ENCODE measurements at regions not wholly inside any gene's neighbourhood (a gene's known extent, or its start where the extent isn't known, plus 50 kb on each side); places are given as distances from the start of the nearest gene placed in this dataset.

DNA sequence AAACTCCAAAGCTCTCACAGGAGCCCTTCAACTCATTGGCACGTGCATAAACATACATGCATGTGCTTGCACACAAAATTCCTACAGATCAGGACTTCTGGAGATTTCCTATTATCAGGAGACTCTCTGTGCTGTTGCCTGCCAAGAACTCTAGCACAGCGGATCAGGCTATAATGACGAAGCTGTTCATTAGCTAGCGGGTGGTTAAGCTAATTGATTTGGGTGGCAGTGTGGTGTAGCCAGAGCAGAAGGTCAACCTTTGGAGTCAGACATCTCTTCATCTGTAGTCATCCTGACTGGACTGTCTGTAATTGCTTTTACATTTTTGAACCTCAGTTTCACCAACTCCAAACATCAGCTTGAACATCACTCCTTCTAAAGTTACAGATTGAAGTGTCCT lies 69.0 kb downstream of the KIF2B start:
- no peaks in the 10 kb centered on the region for H3K4me1 ChIP-seq
- intact Hi-C loops (cut with DNase I; ENCODE audit: low total_unique reads), result no loop called here
- TF ChIP-seq POLR2AphosphoS5 (IDR thresholded peaks at IDR 0.05) (no peak), EP300 (IDR thresholded peaks at IDR 0.05) (no peak), CTCF (IDR thresholded peaks at IDR 0.05) (no peak), POLR2A (IDR thresholded peaks at IDR 0.05) (no peak)
- peaks cover 0 to 8% (median 0%) of the 10 kb centered on the region in 4 donors for H3K9me3 ChIP-seq
- no peak overlapping the region for H3K4me3 ChIP-seq
- no peak for DNase-seq
- no peaks in the 10 kb centered on the region for H3K36me3 ChIP-seq
- 80 to 85% (median 84%) methylated on average over 4 of the region's 4 CpGs for WGBS, 5 donors
- no peaks in the 10 kb centered on the region for H3K27me3 ChIP-seq
- H3K27ac ChIP-seq, result no peak overlapping the region

GRCh38 chr17:53892222-53892621 lies 69.5 kb downstream of the KIF2B start:
- WGBS, 5 donors, result 91 to 98% (median 93%) methylated on average over 3 of the region's 3 CpGs
- intact Hi-C loops (cut with DNase I; ENCODE audit: low total_unique reads), result no loop called here
- no peak for TF ChIP-seq POLR2AphosphoS5 (IDR thresholded peaks at IDR 0.05)
- TF ChIP-seq POLR2A (IDR thresholded peaks at IDR 0.05), result no peak
- no peak for TF ChIP-seq EP300 (IDR thresholded peaks at IDR 0.05)
- no peak for TF ChIP-seq CTCF (IDR thresholded peaks at IDR 0.05)
- H3K4me1 ChIP-seq, result no peaks in the 10 kb centered on the region
- peaks cover 0 to 7% (median 0%) of the 10 kb centered on the region in 4 donors for H3K9me3 ChIP-seq
- H3K27me3 ChIP-seq, result no peaks in the 10 kb centered on the region
- no peak overlapping the region for H3K27ac ChIP-seq
- no peaks in the 10 kb centered on the region for H3K36me3 ChIP-seq
- no peak for DNase-seq
- no peak overlapping the region for H3K4me3 ChIP-seq

DNA sequence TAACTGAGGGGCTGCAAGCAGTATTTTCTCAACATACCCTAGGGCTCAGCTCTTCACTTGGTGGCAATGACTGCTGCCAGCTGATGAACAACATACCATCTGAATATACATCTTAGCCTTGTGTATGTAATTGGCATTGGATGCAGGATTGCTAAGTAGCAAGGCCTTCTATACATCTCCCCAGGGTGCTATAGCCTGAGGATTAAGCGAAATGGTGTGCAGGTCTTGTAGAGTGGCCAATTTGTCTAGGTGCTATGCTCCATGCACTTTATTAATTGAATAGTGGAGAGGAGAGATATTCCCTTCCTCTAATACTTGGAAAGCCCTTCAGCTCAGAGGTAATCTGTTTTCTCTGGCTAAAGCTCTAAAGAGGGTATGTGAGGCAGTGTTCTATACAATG lies 71.9 kb downstream of the KIF2B start:
- WGBS, 5 donors, result 44 to 85% (median 47%) methylated on average over 1 of the region's 1 CpG
- intact Hi-C loops (cut with DNase I; ENCODE audit: low total_unique reads), result no loop called here
- DNase-seq, result no peak
- TF ChIP-seq EP300 (IDR thresholded peaks at IDR 0.05) (no peak), CTCF (IDR thresholded peaks at IDR 0.05) (no peak), POLR2A (IDR thresholded peaks at IDR 0.05) (no peak)
- no peak overlapping the region for H3K4me3 ChIP-seq
- no peaks in the 10 kb centered on the region for H3K9me3 ChIP-seq
- no peaks in the 10 kb centered on the region for H3K4me1 ChIP-seq
- no peaks in the 10 kb centered on the region for H3K36me3 ChIP-seq
- no peaks in the 10 kb centered on the region for H3K27me3 ChIP-seq
- H3K27ac ChIP-seq, result no peak overlapping the region

GRCh38 chr17:53896047-53896446 lies 73.3 kb downstream of the KIF2B start:
- H3K36me3 ChIP-seq, result no peaks in the 10 kb centered on the region
- no peak overlapping the region for H3K4me3 ChIP-seq
- H3K4me1 ChIP-seq, result no peaks in the 10 kb centered on the region
- 67 to 87% (median 80%) methylated on average over 1 of the region's 1 CpG for WGBS, 5 donors
- H3K9me3 ChIP-seq, result peaks cover 0 to 5% (median 4%) of the 10 kb centered on the region in 4 donors
- intact Hi-C loops (cut with DNase I; ENCODE audit: low total_unique reads), result no loop called here
- no peak overlapping the region for H3K27ac ChIP-seq
- no peaks in the 10 kb centered on the region for H3K27me3 ChIP-seq
- TF ChIP-seq CTCF (IDR thresholded peaks at IDR 0.05), result no peak
- no peak for TF ChIP-seq POLR2AphosphoS5 (IDR thresholded peaks at IDR 0.05)
- no peak for TF ChIP-seq POLR2A (IDR thresholded peaks at IDR 0.05)
- TF ChIP-seq EP300 (IDR thresholded peaks at IDR 0.05), result no peak
- DNase-seq, result no peak

Data from stomach (tissue), 8 donors.